IMR-90 (cell line): ENCODE measurements at regions not wholly inside any gene's neighbourhood (a gene's known extent, or its start where the extent isn't known, plus 50 kb on each side); places are given as distances from the start of the nearest gene placed in this dataset.
A peak's percentile ranks its signal among the peaks of the same experiment; 100 is the strongest.

Source experiments
- ATAC-seq: fragments of 200-7000 bp; cut with Tn5 transposase; 2 replicates; pipeline ENCODE4 v1.9.1; 2020; ENCODE audit warnings: low read depth, mild to moderate bottlenecking, moderate library complexity
- BruUV-seq: library from RNA; stranded (reverse); fragments of 400-500 nt; replicated peaks from 2 replicates; lab custom pipeline; 2021; lab: Mats Ljungman, UMichigan
- CTCF ChIA-PET: fragments of 300-600 bp; formaldehyde crosslinking; extraction: SDS; loops from one replicate; lab custom pipeline; 2021; ENCODE audit warnings: antibody characterized with exemption; lab: Yijun Ruan, JAX
- POLR2A ChIA-PET: fragments of 300-600 bp; sonication (Branson Sonifier 250); formaldehyde crosslinking; loops from one replicate; lab custom pipeline; 2022; ENCODE audit warnings: antibody characterized with exemption; ENCODE audit not compliant: unreplicated experiment; lab: Charles Lee
- DNase-seq: peaks from one replicate; pipeline ENCODE4 v3.0.0; 2013
- H2AFZ ChIP-seq: replicated peaks from 2 replicates; pipeline ENCODE3; 2013; ENCODE audit warnings: low read length, mild to moderate bottlenecking; ENCODE audit not compliant: poor library complexity
- H2AK5ac ChIP-seq: 2 replicates; pipeline ENCODE4 v1.6.1; 2013; ENCODE audit warnings: low read depth, low read length, inconsistent platforms
- H2AK9ac ChIP-seq: replicated peaks from 2 replicates; pipeline ENCODE3; 2013; ENCODE audit warnings: mild to moderate bottlenecking, low read depth, low read length, moderate library complexity; ENCODE audit not compliant: poor library complexity
- H2BK120ac ChIP-seq: 2 replicates; pipeline ENCODE4 v1.6.1; 2013; ENCODE audit warnings: low read depth, low read length, inconsistent platforms
- H2BK15ac ChIP-seq: 3 replicates; pipeline ENCODE4 v1.6.1; 2013; ENCODE audit warnings: low read depth, low read length, inconsistent platforms
- H2BK20ac ChIP-seq: 2 replicates; pipeline ENCODE4 v1.6.1; 2013; ENCODE audit warnings: low read depth, mild to moderate bottlenecking, inconsistent platforms, low read length, moderate library complexity
- H2BK5ac ChIP-seq: 2 replicates; pipeline ENCODE4 v1.6.1; 2013; ENCODE audit warnings: mild to moderate bottlenecking, low read depth, low read length, inconsistent platforms; ENCODE audit not compliant: poor library complexity, severe bottlenecking
- H3K14ac ChIP-seq: replicated peaks from 2 replicates; pipeline ENCODE4 v1.6.1; 2013; ENCODE audit warnings: low read depth, low read length, inconsistent platforms
- H3K18ac ChIP-seq: 2 replicates; pipeline ENCODE4 v1.6.1; 2013; ENCODE audit warnings: low read depth, low read length, control low read depth
- H3K23ac ChIP-seq: 2 replicates; pipeline ENCODE4 v1.6.1; 2013; ENCODE audit warnings: low read depth, low read length, inconsistent platforms
- H3K27ac ChIP-seq: 2 replicates; pipeline ENCODE4 v1.5.1; 2013; ENCODE audit warnings: mild to moderate bottlenecking, control low read depth, low read length; ENCODE audit not compliant: insufficient read depth
- H3K27me3 ChIP-seq: 2 replicates; pipeline ENCODE4 v1.6.1; 2013; ENCODE audit warnings: low read length; ENCODE audit not compliant: control insufficient read depth, insufficient read depth
- H3K36me3 ChIP-seq: 2 replicates; pipeline ENCODE4 v1.6.1; 2013; ENCODE audit warnings: low read length, mixed read lengths; ENCODE audit not compliant: control insufficient read depth, insufficient read depth
- H3K4ac ChIP-seq: 2 replicates; pipeline ENCODE4 v1.6.1; 2013; ENCODE audit warnings: low read depth, low read length, inconsistent platforms
- H3K4me1 ChIP-seq: 2 replicates; pipeline ENCODE4 v1.6.1; 2013; ENCODE audit warnings: low read length, mixed read lengths; ENCODE audit not compliant: control insufficient read depth, insufficient read depth
- H3K4me2 ChIP-seq: 2 replicates; pipeline ENCODE4 v1.6.1; 2013; ENCODE audit warnings: low read depth, mild to moderate bottlenecking, control low read depth, low read length, moderate library complexity
- H3K4me3 ChIP-seq: 2 replicates; pipeline ENCODE4 v1.5.1; 2013; ENCODE audit warnings: low read depth, mild to moderate bottlenecking, control low read depth, low read length, moderate library complexity; ENCODE audit not compliant: insufficient read depth
- H3K56ac ChIP-seq: 2 replicates; pipeline ENCODE4 v1.6.1; 2013; ENCODE audit warnings: low read length, inconsistent platforms; ENCODE audit not compliant: insufficient read depth; ENCODE audit errors: extremely low read depth
- H3K79me1 ChIP-seq, 2 experiments: 2 replicates each; pipeline ENCODE4 v1.6.1; 2013; ENCODE audit warnings: low read length in 2 of 2, inconsistent platforms in 1 of 2, low read depth in 1 of 2
- H3K9ac ChIP-seq: 2 replicates; pipeline ENCODE4 v1.6.1; 2013; ENCODE audit warnings: low read depth, low read length, control low read depth
- H3K9me1 ChIP-seq: 2 replicates; pipeline ENCODE4 v1.6.1; 2013; ENCODE audit warnings: low read length, inconsistent platforms; ENCODE audit not compliant: insufficient read depth
- H3K9me3 ChIP-seq: 2 replicates; pipeline ENCODE4 v1.6.1; 2013; ENCODE audit warnings: low read length; ENCODE audit not compliant: control insufficient read depth, insufficient read depth
- H4K20me1 ChIP-seq: 2 replicates; pipeline ENCODE4 v1.6.1; 2013; ENCODE audit warnings: low read length, inconsistent platforms; ENCODE audit not compliant: insufficient read depth
- H4K5ac ChIP-seq: 2 replicates; pipeline ENCODE4 v1.6.1; 2013; ENCODE audit warnings: mild to moderate bottlenecking, low read depth, low read length, control low read depth
- H4K8ac ChIP-seq, 2 experiments: 2 replicates each; pipeline ENCODE4 v1.6.1; 2013; ENCODE audit warnings: low read depth in 2 of 2, low read length in 2 of 2, control low read depth in 1 of 2, inconsistent platforms in 1 of 2
- H4K91ac ChIP-seq: 2 replicates; pipeline ENCODE4 v1.6.1; 2013; ENCODE audit warnings: low read depth, low read length, inconsistent platforms; ENCODE audit not compliant: insufficient read depth
- BHLHE40 ChIP-seq: fragments of 150-350 bp; IDR thresholded peaks from 2 replicates; pipeline ENCODE4 v1.6.1; 2016; ENCODE audit warnings: mild to moderate bottlenecking, low read depth, low read length
- CEBPB ChIP-seq: IDR thresholded peaks from 2 replicates; pipeline ENCODE4 v1.6.1; 2012; ENCODE audit warnings: low read depth, low read length, improper control_type of control experiment
- FOS ChIP-seq: fragments of 150-350 bp; IDR thresholded peaks from 2 replicates; pipeline ENCODE4 v1.6.1; 2016; ENCODE audit warnings: low read depth, low read length
- MAFK ChIP-seq: IDR thresholded peaks from 2 replicates; pipeline ENCODE4 v1.6.1; 2012; ENCODE audit warnings: low read depth, low read length, improper control_type of control experiment
- MAZ ChIP-seq: IDR thresholded peaks from 2 replicates; pipeline ENCODE4 v1.6.1; 2012; ENCODE audit warnings: low read depth, mild to moderate bottlenecking, low read length, improper control_type of control experiment, moderate library complexity, borderline replicate concordance
- MXI1 ChIP-seq: IDR thresholded peaks from 2 replicates; pipeline ENCODE4 v1.6.1; 2012; ENCODE audit warnings: low read depth, mild to moderate bottlenecking, low read length, moderate library complexity, borderline replicate concordance
- NFE2L2 ChIP-seq: fragments of 150-350 bp; IDR thresholded peaks from 2 replicates; pipeline ENCODE4 v1.6.1; 2016; ENCODE audit warnings: low read depth, mild to moderate bottlenecking, low read length
- POLR2A ChIP-seq: IDR thresholded peaks from 2 replicates; pipeline ENCODE4 v1.6.1; 2012; ENCODE audit warnings: mild to moderate bottlenecking, low read depth, low read length
- RAD21 ChIP-seq: IDR thresholded peaks from 2 replicates; pipeline ENCODE4 v1.6.1; 2012; ENCODE audit warnings: low read length, improper control_type of control experiment
- RCOR1 ChIP-seq: IDR thresholded peaks from 2 replicates; pipeline ENCODE4 v1.6.1; 2012; ENCODE audit warnings: mild to moderate bottlenecking, low read length, improper control_type of control experiment; ENCODE audit not compliant: insufficient replicate concordance
- RFX5 ChIP-seq: IDR thresholded peaks from 2 replicates; pipeline ENCODE4 v1.8.0; 2012; ENCODE audit warnings: low read depth, mild to moderate bottlenecking, low read length, moderate library complexity
- SMC3 ChIP-seq: fragments of 150-350 bp; IDR thresholded peaks from 2 replicates; pipeline ENCODE4 v1.6.1; 2016; ENCODE audit warnings: low read depth, mild to moderate bottlenecking, antibody characterized with exemption, low read length, moderate library complexity
- WGBS, 2 experiments: methylation state at CpG; one replicate each; pipeline versions ENCODE4 v1.1.5 to v1.1.7; 2013; ENCODE audit warnings: missing lambda C conversion rate in 2 of 2; ENCODE audit not compliant: insufficient read length in 1 of 2; ENCODE audit errors: extremely low coverage in 2 of 2; 5-methylcytosine and 5-hydroxymethylcytosine counted together
- dilution Hi-C: fragments of 300-500 bp; cut with HindIII; formaldehyde crosslinking; loops from one replicate; pipeline ENCODE4 v1.14.3; 2018; ENCODE audit warnings: low sequenced_read_pairs; ENCODE audit not compliant: unreplicated experiment
- in situ Hi-C: fragments of 300-500 bp; cut with MboI; formaldehyde crosslinking; loops from 3 replicates; pipeline ENCODE4 v1.14.3; 2019; ENCODE audit warnings: low sequenced_read_pairs, inconsistent platforms, mixed read lengths
- intact Hi-C: fragments of 100-400 bp; cut with micrococcal nuclease; formaldehyde crosslinking; loops from 2 replicates; pipeline ENCODE4 v1.10.0; 2022
- TF ChIP-seq, protein P1 (sequence below): fragments of 150-350 bp; IDR thresholded peaks from 2 replicates; pipeline ENCODE4 v1.6.1; 2016; ENCODE audit warnings: low read depth, mild to moderate bottlenecking, low read length, moderate library complexity, borderline replicate concordance
- TF ChIP-seq, protein P2 (sequence below): fragments of 150-350 bp; IDR thresholded peaks from 2 replicates; pipeline ENCODE4 v1.6.1; 2017; ENCODE audit warnings: mild to moderate bottlenecking, antibody characterized with exemption, low read length, low read depth

DNA sequence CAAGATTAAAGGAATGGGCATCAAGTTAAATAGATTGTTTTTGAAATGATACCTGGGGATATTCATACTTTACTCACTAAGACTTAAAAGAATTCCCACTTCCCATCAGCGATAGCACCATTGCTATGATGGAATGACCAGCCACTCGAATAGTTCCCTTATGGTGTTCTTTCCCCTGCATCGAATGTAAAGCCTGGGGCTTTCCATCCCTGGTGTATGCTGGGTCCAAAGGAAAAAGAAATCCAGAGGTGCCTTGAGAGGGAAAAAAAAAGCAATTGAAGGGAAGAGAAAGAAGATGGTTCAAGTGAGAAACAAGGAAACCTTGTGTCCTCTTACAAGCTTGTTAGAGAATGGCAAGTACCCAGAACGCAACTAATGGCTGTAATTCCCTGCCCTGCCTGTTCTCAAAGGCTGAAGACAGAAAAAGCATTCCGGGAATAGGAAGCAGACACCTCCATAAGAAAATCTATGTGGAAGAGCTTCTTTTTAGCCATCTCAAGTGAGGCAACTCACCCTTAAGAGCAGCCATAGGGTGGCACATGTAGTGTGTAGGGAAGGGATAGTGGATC lies 351.1 kb upstream of the DAB2 start:
- H4K5ac ChIP-seq = peak overlapping the region; percentile 95
- in situ Hi-C loops (no loop called here), dilution Hi-C loops (no loop called here), intact Hi-C loops (loop anchor here (2.0 kb wide), 1 partner anchor 15 kb away; no protein-coding TSS in a partner anchor)
- no peaks in the 10 kb centered on the region for H3K27me3 ChIP-seq
- H3K4me2 ChIP-seq = peak overlapping the region; percentile 32; the same call in 1 of the 2 replicates
- no peaks in the 10 kb centered on the region for H3K9me3 ChIP-seq
- peak overlapping the region; percentile 98 for H2BK15ac ChIP-seq
- H4K20me1 ChIP-seq = no peaks in the 10 kb centered on the region
- DNase-seq = peak; percentile 10
- ChIA-PET POLR2A (no interaction called here), CTCF (no interaction called here)
- H2AFZ ChIP-seq = peak overlapping the region; percentile 15
- no peaks in the 10 kb centered on the region for H3K36me3 ChIP-seq
- no peak for TF ChIP-seq RFX5
- TF ChIP-seq NFE2L2 = no peak
- TF ChIP-seq CEBPB = no peak
- no peak for TF ChIP-seq MXI1
- no peak for TF ChIP-seq POLR2A
- TF ChIP-seq FOS = no peak
- TF ChIP-seq RAD21 = no peak
- no peak for TF ChIP-seq BHLHE40
- TF ChIP-seq, protein P1, sequence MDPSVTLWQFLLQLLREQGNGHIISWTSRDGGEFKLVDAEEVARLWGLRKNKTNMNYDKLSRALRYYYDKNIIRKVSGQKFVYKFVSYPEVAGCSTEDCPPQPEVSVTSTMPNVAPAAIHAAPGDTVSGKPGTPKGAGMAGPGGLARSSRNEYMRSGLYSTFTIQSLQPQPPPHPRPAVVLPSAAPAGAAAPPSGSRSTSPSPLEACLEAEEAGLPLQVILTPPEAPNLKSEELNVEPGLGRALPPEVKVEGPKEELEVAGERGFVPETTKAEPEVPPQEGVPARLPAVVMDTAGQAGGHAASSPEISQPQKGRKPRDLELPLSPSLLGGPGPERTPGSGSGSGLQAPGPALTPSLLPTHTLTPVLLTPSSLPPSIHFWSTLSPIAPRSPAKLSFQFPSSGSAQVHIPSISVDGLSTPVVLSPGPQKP = no peak
- TF ChIP-seq, protein P2, sequence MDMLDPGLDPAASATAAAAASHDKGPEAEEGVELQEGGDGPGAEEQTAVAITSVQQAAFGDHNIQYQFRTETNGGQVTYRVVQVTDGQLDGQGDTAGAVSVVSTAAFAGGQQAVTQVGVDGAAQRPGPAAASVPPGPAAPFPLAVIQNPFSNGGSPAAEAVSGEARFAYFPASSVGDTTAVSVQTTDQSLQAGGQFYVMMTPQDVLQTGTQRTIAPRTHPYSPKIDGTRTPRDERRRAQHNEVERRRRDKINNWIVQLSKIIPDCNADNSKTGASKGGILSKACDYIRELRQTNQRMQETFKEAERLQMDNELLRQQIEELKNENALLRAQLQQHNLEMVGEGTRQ = no peak
- TF ChIP-seq MAFK = no peak
- no peak for TF ChIP-seq RCOR1
- TF ChIP-seq SMC3 = no peak
- TF ChIP-seq MAZ = no peak
- peak overlapping the region; percentile 98 for H3K18ac ChIP-seq
- H3K79me1 ChIP-seq = no peaks in the 10 kb centered on the region
- WGBS, 2 experiments = no CpG with 5 or more reads among the region's 5 CpGs
- peak overlapping the region; percentile 56 for H2AK9ac ChIP-seq
- H4K91ac ChIP-seq = peak overlapping the region; percentile 99
- no peak overlapping the region; the same call in 1 of the 2 replicates for H3K9ac ChIP-seq
- H3K9me1 ChIP-seq = peaks cover 5% of the 10 kb centered on the region; the same call in 1 of the 2 replicates
- peak overlapping the region; percentile 98 for H2BK20ac ChIP-seq
- peak overlapping the region; percentile 98 for H2AK5ac ChIP-seq
- H3K4ac ChIP-seq = peak overlapping the region; percentile 99
- peak overlapping the region; percentile 88 for H3K14ac ChIP-seq
- H3K27ac ChIP-seq = peak overlapping the region; percentile 98
- H2BK5ac ChIP-seq = peak overlapping the region; percentile 98
- peak overlapping the region; percentile 90 for H3K56ac ChIP-seq
- H2BK120ac ChIP-seq = peak overlapping the region; percentile 99
- no TSS peak for BruUV-seq
- ATAC-seq = peak; percentile 33; the same call in 1 of the 2 replicates
- peak overlapping the region; percentile 96 for H3K23ac ChIP-seq
- no peak overlapping the region for H3K4me3 ChIP-seq
- peaks cover 15% of the 10 kb centered on the region for H3K4me1 ChIP-seq
- peak overlapping the region; percentile 85 to 96 for H4K8ac ChIP-seq
